ENCODE measurements at regions not wholly inside any gene's neighbourhood (a gene's known extent, or its start where the extent isn't known, plus 50 kb on each side); places are given as distances from the start of the nearest gene placed in this dataset.

DNA sequence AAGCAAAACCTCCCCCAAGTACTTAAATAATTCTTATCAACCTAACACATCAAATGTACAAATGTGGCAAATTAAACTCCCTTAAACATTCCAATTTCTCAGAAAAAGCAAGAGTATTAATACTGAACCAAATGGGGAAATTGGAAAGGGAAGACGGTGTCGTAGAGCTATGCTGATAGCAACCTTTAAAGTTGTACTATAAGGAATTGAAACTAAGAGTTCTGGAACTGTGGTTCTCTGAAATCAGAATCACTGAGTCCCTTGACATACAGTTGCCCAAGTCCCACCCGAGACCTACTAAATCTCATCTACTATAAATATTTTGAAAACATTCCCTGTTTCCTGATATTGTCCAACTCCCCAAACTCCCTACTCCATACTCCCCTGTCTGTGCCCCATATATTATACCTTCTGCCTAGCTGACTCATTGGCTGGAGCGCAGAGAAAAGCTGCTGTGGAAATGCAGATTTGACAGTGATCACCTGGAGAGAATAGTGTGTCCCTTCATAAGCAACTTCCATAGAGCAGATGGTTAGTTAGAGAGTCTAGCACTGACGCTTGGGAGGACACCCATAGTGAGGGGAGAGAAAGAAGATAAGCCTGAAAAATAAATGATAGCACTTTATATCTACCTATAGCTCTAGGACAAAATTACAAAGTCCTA lies 51.4 kb upstream of the ITM2B start:
- Mint-ChIP-seq H3K27ac (no peak overlapping the region), H3K9me3 (no peaks in the 10 kb centered on the region), H3K4me1 (ENCODE audit: unreplicated experiment) (no peaks in the 10 kb centered on the region), H3K4me3 (no peak overlapping the region), H3K36me3 (no peaks in the 10 kb centered on the region), H3K27me3 (no peaks in the 10 kb centered on the region)
- TF ChIP-seq, protein P1, sequence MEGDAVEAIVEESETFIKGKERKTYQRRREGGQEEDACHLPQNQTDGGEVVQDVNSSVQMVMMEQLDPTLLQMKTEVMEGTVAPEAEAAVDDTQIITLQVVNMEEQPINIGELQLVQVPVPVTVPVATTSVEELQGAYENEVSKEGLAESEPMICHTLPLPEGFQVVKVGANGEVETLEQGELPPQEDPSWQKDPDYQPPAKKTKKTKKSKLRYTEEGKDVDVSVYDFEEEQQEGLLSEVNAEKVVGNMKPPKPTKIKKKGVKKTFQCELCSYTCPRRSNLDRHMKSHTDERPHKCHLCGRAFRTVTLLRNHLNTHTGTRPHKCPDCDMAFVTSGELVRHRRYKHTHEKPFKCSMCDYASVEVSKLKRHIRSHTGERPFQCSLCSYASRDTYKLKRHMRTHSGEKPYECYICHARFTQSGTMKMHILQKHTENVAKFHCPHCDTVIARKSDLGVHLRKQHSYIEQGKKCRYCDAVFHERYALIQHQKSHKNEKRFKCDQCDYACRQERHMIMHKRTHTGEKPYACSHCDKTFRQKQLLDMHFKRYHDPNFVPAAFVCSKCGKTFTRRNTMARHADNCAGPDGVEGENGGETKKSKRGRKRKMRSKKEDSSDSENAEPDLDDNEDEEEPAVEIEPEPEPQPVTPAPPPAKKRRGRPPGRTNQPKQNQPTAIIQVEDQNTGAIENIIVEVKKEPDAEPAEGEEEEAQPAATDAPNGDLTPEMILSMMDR (conservative IDR thresholded peaks at IDR 0.05), result no peak
- DNase-seq (ENCODE audit: extremely low spot score, unreplicated experiment), result no peak

DNA sequence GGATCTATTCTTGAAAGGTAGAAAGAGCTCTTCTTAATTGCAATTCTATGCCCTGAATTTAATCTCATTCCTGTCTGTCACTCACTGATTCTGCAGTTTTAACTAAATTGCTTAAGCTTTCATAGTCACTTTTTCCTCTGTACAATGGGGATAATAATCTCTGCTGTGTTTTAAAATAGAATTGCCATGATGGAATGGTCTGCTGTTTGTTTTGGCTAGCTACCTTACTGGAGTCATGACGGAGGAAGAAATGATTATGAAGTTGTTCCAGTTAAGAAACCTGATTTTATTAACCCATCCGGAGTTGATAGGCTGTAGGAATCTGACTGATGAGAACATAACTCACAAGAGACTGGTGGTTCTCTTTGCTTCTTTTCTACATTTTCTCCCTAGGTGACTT lies 54.9 kb upstream of the ITM2B start:
- Mint-ChIP-seq H3K27ac (no peak overlapping the region), H3K4me3 (no peak overlapping the region), H3K36me3 (no peaks in the 10 kb centered on the region), H3K4me1 (ENCODE audit: unreplicated experiment) (no peaks in the 10 kb centered on the region), H3K27me3 (no peaks in the 10 kb centered on the region), H3K9me3 (no peaks in the 10 kb centered on the region)
- DNase-seq (ENCODE audit: extremely low spot score, unreplicated experiment), result no peak
- TF ChIP-seq, protein P1 (conservative IDR thresholded peaks at IDR 0.05), result no peak

GRCh38 chr13:48176781-48177180 lies 56.2 kb upstream of the ITM2B start:
- DNase-seq (ENCODE audit: extremely low spot score, unreplicated experiment), result no peak
- Mint-ChIP-seq H3K4me3 (no peak overlapping the region), H3K27me3 (no peaks in the 10 kb centered on the region), H3K4me1 (ENCODE audit: unreplicated experiment) (no peaks in the 10 kb centered on the region), H3K27ac (no peak overlapping the region), H3K9me3 (no peaks in the 10 kb centered on the region), H3K36me3 (no peaks in the 10 kb centered on the region)
- TF ChIP-seq, protein P1 (conservative IDR thresholded peaks at IDR 0.05), result no peak

DNA sequence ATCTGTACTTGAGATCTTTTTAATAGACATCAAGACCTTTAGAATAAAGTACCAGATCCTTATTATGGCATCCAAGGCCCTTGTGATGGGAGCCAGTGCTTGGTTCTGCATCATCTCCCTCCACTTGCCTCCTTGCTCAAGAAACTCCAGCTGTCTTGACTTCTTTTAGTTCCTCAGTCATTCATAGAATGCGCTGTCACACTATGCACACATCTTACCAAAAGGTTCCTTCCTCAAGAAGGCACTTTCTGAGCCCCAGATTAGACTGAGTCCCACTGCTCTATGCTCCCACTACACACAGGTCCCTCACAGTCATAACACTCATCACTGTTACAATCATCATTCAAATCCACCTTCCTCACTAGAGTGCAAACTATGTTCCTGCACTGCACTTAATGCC lies 57.8 kb upstream of the ITM2B start:
- Mint-ChIP-seq H3K27ac (no peak overlapping the region), H3K9me3 (no peaks in the 10 kb centered on the region), H3K36me3 (no peaks in the 10 kb centered on the region), H3K4me1 (ENCODE audit: unreplicated experiment) (no peaks in the 10 kb centered on the region), H3K27me3 (no peaks in the 10 kb centered on the region), H3K4me3 (no peak overlapping the region)
- TF ChIP-seq, protein P1 (conservative IDR thresholded peaks at IDR 0.05), result no peak
- DNase-seq (ENCODE audit: extremely low spot score, unreplicated experiment), result no peak

DNA sequence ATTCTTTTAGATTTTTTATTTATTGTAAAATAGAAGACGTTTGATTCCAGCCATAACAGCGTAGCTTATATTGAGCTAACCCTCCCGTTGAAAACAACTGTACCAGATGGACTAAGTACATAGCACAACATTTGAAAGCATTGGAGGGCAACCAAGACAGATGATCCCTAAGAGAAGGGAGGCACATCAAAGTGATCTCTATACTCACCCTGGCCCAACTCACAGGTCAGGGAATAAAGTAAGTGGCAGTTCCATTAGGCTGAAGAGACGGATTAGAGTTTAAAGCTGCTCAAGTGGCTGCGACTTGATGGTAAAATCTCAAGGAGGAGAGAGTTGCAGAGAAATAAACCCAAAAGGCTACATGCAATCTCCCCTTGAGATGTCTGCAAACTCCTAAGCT lies 65.1 kb upstream of the ITM2B start:
- H3K4me3 Mint-ChIP-seq, result no peak overlapping the region
- DNase-seq (ENCODE audit: extremely low spot score, unreplicated experiment), result no peak
- H3K27ac Mint-ChIP-seq, result no peak overlapping the region
- H3K9me3 Mint-ChIP-seq, result no peaks in the 10 kb centered on the region
- TF ChIP-seq, protein P1 (conservative IDR thresholded peaks at IDR 0.05), result no peak
- H3K27me3 Mint-ChIP-seq, result no peaks in the 10 kb centered on the region
- no peaks in the 10 kb centered on the region for H3K36me3 Mint-ChIP-seq
- no peaks in the 10 kb centered on the region for H3K4me1 Mint-ChIP-seq (ENCODE audit: unreplicated experiment)

DNA sequence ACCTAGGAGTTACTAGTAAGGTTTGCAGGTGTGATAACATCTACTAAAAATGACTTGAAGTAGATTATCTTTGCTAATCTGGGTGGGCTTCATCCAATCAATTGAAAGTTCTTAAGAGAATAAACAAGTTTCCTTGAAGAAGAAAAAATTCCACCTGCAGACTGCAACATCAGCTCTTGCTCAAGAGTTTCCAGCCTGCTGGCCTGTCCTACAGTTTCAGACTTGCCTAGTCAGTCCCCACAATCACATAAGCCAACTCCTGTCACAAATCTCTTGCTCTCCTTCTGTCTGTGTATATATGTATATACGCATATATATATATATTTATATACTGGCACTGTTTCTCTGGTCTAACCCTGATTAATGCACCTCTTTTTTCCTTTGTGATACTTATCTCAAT lies 67.3 kb upstream of the ITM2B start:
- no peak for DNase-seq (ENCODE audit: extremely low spot score, unreplicated experiment)
- Mint-ChIP-seq H3K27ac (no peak overlapping the region), H3K9me3 (no peaks in the 10 kb centered on the region), H3K36me3 (no peaks in the 10 kb centered on the region), H3K4me3 (no peak overlapping the region), H3K4me1 (ENCODE audit: unreplicated experiment) (no peaks in the 10 kb centered on the region), H3K27me3 (no peaks in the 10 kb centered on the region)
- TF ChIP-seq, protein P1 (conservative IDR thresholded peaks at IDR 0.05), result no peak

All from type B pancreatic cell (in vitro differentiated cells).